SK-N-SH (cell line): ENCODE measurements at regions not wholly inside any gene's neighbourhood (a gene's known extent, or its start where the extent isn't known, plus 50 kb on each side); places are given as distances from the start of the nearest gene placed in this dataset.

ENCODE experiments used
- CTCF ChIA-PET: fragments of 300-600, 350-600 bp; formaldehyde crosslinking; extraction: SDS; loops from one replicate; lab custom pipeline; 2021; lab: Yijun Ruan, JAX
- POLR2A ChIA-PET: fragments of 350-600 bp; sonication (Branson Sonifier 250); formaldehyde crosslinking; extraction: SDS; loops from one replicate; lab custom pipeline; 2020; ENCODE audit warnings: antibody characterized with exemption, inconsistent platforms; lab: Yijun Ruan, JAX
- DNase-seq: peaks from one replicate; pipeline ENCODE4 v3.0.0; 2012
- H2AFZ ChIP-seq: fragments of 200-600 bp; sonication (generic); 2 replicates; pipeline ENCODE4 v1.8.1; 2016; ENCODE audit warnings: antibody characterized with exemption, mild to moderate bottlenecking, low read depth
- H3F3A ChIP-seq: fragments of 200-600 bp; sonication (generic); replicated peaks from 2 replicates; pipeline ENCODE3; 2016; ENCODE audit warnings: antibody characterized with exemption, mild to moderate bottlenecking; ENCODE audit not compliant: insufficient read depth
- H3K27ac ChIP-seq, 2 experiments: fragments of 200-500 bp in 1 of 2; fragments of 200-600 bp in 1 of 2; sonication (Bioruptor generic) in 1 of 2; sonication (generic), shearing (Covaris generic) in 1 of 2; 2 replicates each; pipeline versions ENCODE4 v1.5.1 to v1.6.1; 2014 to 2016; ENCODE audit warnings: low read depth in 2 of 2, inconsistent platforms in 1 of 2, low read length in 1 of 2, mild to moderate bottlenecking in 1 of 2, mixed read lengths in 1 of 2
- H3K27me3 ChIP-seq: fragments of 200-600 bp; sonication (generic), shearing (Covaris generic); 2 replicates; pipeline ENCODE4 v1.6.1; 2016; ENCODE audit warnings: mixed run types; ENCODE audit not compliant: insufficient read depth
- H3K36me3 ChIP-seq, 2 experiments: fragments of 200-500 bp in 1 of 2; fragments of 200-600 bp in 1 of 2; sonication (Bioruptor generic) in 1 of 2; sonication (generic) in 1 of 2; replicated peaks in 1 of 2; 2 replicates each; pipeline versions ENCODE3 to v1.5.1; 2014 to 2016; ENCODE audit warnings: low read length in 1 of 2, mild to moderate bottlenecking in 1 of 2; ENCODE audit not compliant: insufficient read depth in 2 of 2, control insufficient read depth in 1 of 2
- H3K4me1 ChIP-seq, 2 experiments: fragments of 200-500 bp in 1 of 2; fragments of 200-600 bp in 1 of 2; sonication (Bioruptor generic) in 1 of 2; sonication (generic), shearing (Covaris generic) in 1 of 2; 2 replicates each; pipeline versions ENCODE4 v1.5.1 to v1.6.1; 2014 to 2016; ENCODE audit warnings: low read depth in 1 of 2, low read length in 1 of 2, mixed run types in 1 of 2; ENCODE audit not compliant: insufficient read depth in 2 of 2, control insufficient read depth in 1 of 2
- H3K4me2 ChIP-seq: fragments of 200-600 bp; sonication (generic), shearing (Covaris generic); 2 replicates; pipeline ENCODE4 v1.6.1; 2017; ENCODE audit warnings: mixed run types
- H3K4me3 ChIP-seq, 2 experiments: fragments of 200-500 bp in 1 of 2; fragments of 200-600 bp in 1 of 2; sonication (Bioruptor generic) in 1 of 2; sonication (generic), shearing (Covaris generic) in 1 of 2; 2 replicates each; pipeline versions ENCODE4 v1.5.1 to v1.8.1; 2014 to 2016; ENCODE audit warnings: low read depth in 2 of 2, inconsistent platforms in 1 of 2, low read length in 1 of 2, mild to moderate bottlenecking in 1 of 2, mixed read lengths in 1 of 2, moderate library complexity in 1 of 2
- H3K79me2 ChIP-seq: fragments of 200-600 bp; sonication (generic); 2 replicates; pipeline ENCODE4 v1.8.1; 2017; ENCODE audit warnings: mild to moderate bottlenecking; ENCODE audit not compliant: insufficient read depth
- H3K9ac ChIP-seq: fragments of 200-600 bp; sonication (generic); 2 replicates; pipeline ENCODE4 v1.6.1; 2017; ENCODE audit warnings: mixed run types
- H3K9me2 ChIP-seq: fragments of 200-600 bp; sonication (generic); 2 replicates; pipeline ENCODE4 v1.6.1; 2017; ENCODE audit warnings: mixed run types
- H3K9me3 ChIP-seq: fragments of 200-600 bp; sonication (generic); 2 replicates; pipeline ENCODE4 v1.6.1; 2017; ENCODE audit warnings: mixed run types, mild to moderate bottlenecking, moderate library complexity
- H4K20me1 ChIP-seq: fragments of 200-600 bp; sonication (generic); 2 replicates; pipeline ENCODE4 v1.6.1; 2017; ENCODE audit warnings: mild to moderate bottlenecking, mixed run types; ENCODE audit not compliant: insufficient read depth
- ELF1 ChIP-seq: IDR thresholded peaks from 2 replicates; pipeline ENCODE4 v1.4.0; 2012
- EP300 ChIP-seq, 2 experiments: IDR thresholded peaks; 2 replicates each; pipeline versions ENCODE4 v1.4.0 to v1.6.1; 2012; ENCODE audit warnings: borderline replicate concordance in 1 of 2, low read depth in 1 of 2, low read length in 1 of 2
- FOXJ3 ChIP-seq: sonication (generic); formaldehyde crosslinking; IDR thresholded peaks from 2 replicates; pipeline ENCODE4 v1.5.1; 2020; ENCODE audit warnings: mild to moderate bottlenecking, missing genetic modification reagents
- FOXM1 ChIP-seq: IDR thresholded peaks from 2 replicates; pipeline ENCODE4 v1.4.0; 2012; ENCODE audit warnings: low read depth, mild to moderate bottlenecking
- GATA2 ChIP-seq: sonication (generic); formaldehyde crosslinking; IDR thresholded peaks from 2 replicates; pipeline ENCODE4 v1.5.0; 2020; ENCODE audit warnings: mild to moderate bottlenecking, missing genetic modification reagents
- JUND ChIP-seq: IDR thresholded peaks from 2 replicates; pipeline ENCODE4 v1.4.0; 2012
- MXI1 ChIP-seq: IDR thresholded peaks from 2 replicates; pipeline ENCODE4 v1.6.1; 2012; ENCODE audit warnings: mild to moderate bottlenecking, low read depth, low read length, improper control_type of control experiment
- NFIC ChIP-seq: IDR thresholded peaks from 2 replicates; pipeline ENCODE4 v1.4.0; 2012; ENCODE audit warnings: borderline replicate concordance
- NRF1 ChIP-seq: IDR thresholded peaks from 2 replicates; pipeline ENCODE4 v1.6.1; 2012; ENCODE audit warnings: low read depth, mild to moderate bottlenecking, low read length
- PBX3 ChIP-seq: IDR thresholded peaks from 2 replicates; pipeline ENCODE4; 2012
- RAD21 ChIP-seq: IDR thresholded peaks from 2 replicates; pipeline ENCODE4 v1.6.1; 2012; ENCODE audit warnings: mild to moderate bottlenecking, low read length
- RCOR1 ChIP-seq: fragments of 150-350 bp; IDR thresholded peaks from 2 replicates; pipeline ENCODE4 v1.6.1; 2017; ENCODE audit warnings: antibody characterized with exemption, low read length
- RFX5 ChIP-seq: IDR thresholded peaks from 2 replicates; pipeline ENCODE4 v1.6.1; 2012; ENCODE audit warnings: mild to moderate bottlenecking, improper control_type of control experiment, low read length
- RXRA ChIP-seq: IDR thresholded peaks from 2 replicates; pipeline ENCODE4 v1.4.0; 2012; ENCODE audit warnings: low read depth, mild to moderate bottlenecking, borderline replicate concordance
- SMC3 ChIP-seq: IDR thresholded peaks from 2 replicates; pipeline ENCODE4 v1.6.1; 2012; ENCODE audit warnings: low read depth, low read length, improper control_type of control experiment
- TAF1 ChIP-seq: IDR thresholded peaks from 2 replicates; pipeline ENCODE4 v1.6.1; 2012; ENCODE audit warnings: low read depth, mild to moderate bottlenecking, low read length, moderate library complexity, borderline replicate concordance
- YY1 ChIP-seq: IDR thresholded peaks from 2 replicates; pipeline ENCODE4 v1.4.0; 2012; ENCODE audit warnings: low read depth, mild to moderate bottlenecking
- WGBS: methylation state at CpG from one replicate; pipeline ENCODE4 v1.1.6; 2017; ENCODE audit warnings: low lambda C conversion rate; 5-methylcytosine and 5-hydroxymethylcytosine counted together
- TF ChIP-seq, protein P1 (sequence below): IDR thresholded peaks from 2 replicates; pipeline ENCODE4 v1.4.0; 2012; ENCODE audit warnings: low read depth, borderline replicate concordance
- TF ChIP-seq, protein P2 (sequence below): fragments of 150-350 bp; IDR thresholded peaks from 2 replicates; pipeline ENCODE4 v1.6.1; 2017; ENCODE audit warnings: antibody characterized with exemption, low read length, low read depth, borderline replicate concordance
- TF ChIP-seq, protein P3 (sequence below): IDR thresholded peaks from 2 replicates; pipeline ENCODE4 v1.4.0; 2012; ENCODE audit warnings: low read depth, borderline replicate concordance

GRCh38 chr13:106259928-106260327 is 275.5 kb downstream of the EFNB2 start (continued):
- no peak for TF ChIP-seq PBX3
- no peak for TF ChIP-seq EP300 (IDR thresholded peaks at IDR 0.05; ENCODE audit: borderline replicate concordance in 1 of 2, low read depth in 1 of 2, low read length in 1 of 2)
- TF ChIP-seq, protein P1, sequence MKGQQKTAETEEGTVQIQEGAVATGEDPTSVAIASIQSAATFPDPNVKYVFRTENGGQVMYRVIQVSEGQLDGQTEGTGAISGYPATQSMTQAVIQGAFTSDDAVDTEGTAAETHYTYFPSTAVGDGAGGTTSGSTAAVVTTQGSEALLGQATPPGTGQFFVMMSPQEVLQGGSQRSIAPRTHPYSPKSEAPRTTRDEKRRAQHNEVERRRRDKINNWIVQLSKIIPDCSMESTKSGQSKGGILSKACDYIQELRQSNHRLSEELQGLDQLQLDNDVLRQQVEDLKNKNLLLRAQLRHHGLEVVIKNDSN, result no peak
- no peak for TF ChIP-seq JUND
- no peak for TF ChIP-seq FOXJ3 (CRISPR knock-in tag)
- TF ChIP-seq GATA2 (CRISPR knock-in tag), result no peak

DNA sequence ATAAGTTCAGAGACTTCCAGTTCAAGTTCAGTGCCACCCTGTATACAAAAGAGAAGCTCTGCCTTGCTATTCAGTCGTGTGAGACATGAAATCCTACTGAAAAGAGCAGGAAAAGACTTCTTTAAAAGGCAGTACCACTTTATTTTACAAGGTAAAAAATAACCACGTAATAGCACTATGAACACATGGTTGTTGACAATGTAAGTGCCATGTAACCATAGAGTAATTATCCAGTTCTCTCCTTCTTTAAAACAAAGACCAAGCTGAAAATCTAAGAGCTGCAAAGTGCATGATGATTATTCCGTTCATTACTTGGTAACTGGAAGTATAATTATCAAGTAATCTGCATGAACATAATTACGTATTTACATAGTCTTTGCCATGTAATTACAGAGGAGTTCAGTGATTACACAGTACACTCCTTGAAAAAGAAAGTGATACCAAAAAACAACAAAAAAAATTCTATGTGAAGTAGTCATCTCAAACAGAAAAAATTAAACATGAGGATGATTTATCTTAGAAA is 288.7 kb downstream of the EFNB2 start:
- ChIA-PET POLR2A (no interaction called here), CTCF (no interaction called here)
- Histone ChIP-seq H3K9ac (no peak overlapping the region), H3K9me3 (no peaks in the 10 kb centered on the region), H3K36me3 (no peaks in the 10 kb centered on the region), H3F3A (no peaks in the 10 kb centered on the region), H2AFZ (no peak overlapping the region), H3K27ac (no peak overlapping the region), H4K20me1 (no peaks in the 10 kb centered on the region), H3K4me3 (no peak overlapping the region), H3K79me2 (no peaks in the 10 kb centered on the region), H3K4me1 (no peaks in the 10 kb centered on the region), H3K27me3 (no peaks in the 10 kb centered on the region), H3K4me2 (no peak overlapping the region), H3K9me2 (no peaks in the 10 kb centered on the region)
- no peak for DNase-seq
- WGBS, result 59% methylated on average over 4 of the region's 4 CpGs
- TF ChIP-seq RXRA (no peak), ELF1 (no peak), SMC3 (no peak), FOXM1 (no peak), TAF1 (no peak), FOXJ3 (CRISPR knock-in tag) (no peak), YY1 (no peak), RCOR1 (no peak), PBX3 (no peak), MXI1 (no peak), RFX5 (no peak), NFIC (no peak), RAD21 (no peak), NRF1 (no peak)
- TF ChIP-seq, protein P2, sequence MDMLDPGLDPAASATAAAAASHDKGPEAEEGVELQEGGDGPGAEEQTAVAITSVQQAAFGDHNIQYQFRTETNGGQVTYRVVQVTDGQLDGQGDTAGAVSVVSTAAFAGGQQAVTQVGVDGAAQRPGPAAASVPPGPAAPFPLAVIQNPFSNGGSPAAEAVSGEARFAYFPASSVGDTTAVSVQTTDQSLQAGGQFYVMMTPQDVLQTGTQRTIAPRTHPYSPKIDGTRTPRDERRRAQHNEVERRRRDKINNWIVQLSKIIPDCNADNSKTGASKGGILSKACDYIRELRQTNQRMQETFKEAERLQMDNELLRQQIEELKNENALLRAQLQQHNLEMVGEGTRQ, result no peak
- TF ChIP-seq, protein P3, sequence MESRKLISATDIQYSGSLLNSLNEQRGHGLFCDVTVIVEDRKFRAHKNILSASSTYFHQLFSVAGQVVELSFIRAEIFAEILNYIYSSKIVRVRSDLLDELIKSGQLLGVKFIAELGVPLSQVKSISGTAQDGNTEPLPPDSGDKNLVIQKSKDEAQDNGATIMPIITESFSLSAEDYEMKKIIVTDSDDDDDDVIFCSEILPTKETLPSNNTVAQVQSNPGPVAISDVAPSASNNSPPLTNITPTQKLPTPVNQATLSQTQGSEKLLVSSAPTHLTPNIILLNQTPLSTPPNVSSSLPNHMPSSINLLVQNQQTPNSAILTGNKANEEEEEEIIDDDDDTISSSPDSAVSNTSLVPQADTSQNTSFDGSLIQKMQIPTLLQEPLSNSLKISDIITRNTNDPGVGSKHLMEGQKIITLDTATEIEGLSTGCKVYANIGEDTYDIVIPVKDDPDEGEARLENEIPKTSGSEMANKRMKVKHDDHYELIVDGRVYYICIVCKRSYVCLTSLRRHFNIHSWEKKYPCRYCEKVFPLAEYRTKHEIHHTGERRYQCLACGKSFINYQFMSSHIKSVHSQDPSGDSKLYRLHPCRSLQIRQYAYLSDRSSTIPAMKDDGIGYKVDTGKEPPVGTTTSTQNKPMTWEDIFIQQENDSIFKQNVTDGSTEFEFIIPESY, result no peak
